ENCODE measurements at regions not wholly inside any gene's neighbourhood (a gene's known extent, or its start where the extent isn't known, plus 50 kb on each side); places are given as distances from the start of the nearest gene placed in this dataset.

GRCh38 chr1:191760016-191760415, 398.2 kb upstream of the RGS18 start:
- TF ChIP-seq POLR2A (IDR thresholded peaks at IDR 0.05; ENCODE audit: low read depth, low read length) (no peak), POLR2AphosphoS5 (IDR thresholded peaks at IDR 0.05; ENCODE audit: low read depth, low read length) (no peak), SPI1 (IDR thresholded peaks at IDR 0.05; ENCODE audit: low read depth, low read length) (no peak), PAX5 (IDR thresholded peaks at IDR 0.05; ENCODE audit: insufficient read depth, low read length, severe bottlenecking) (no peak), TAF1 (IDR thresholded peaks at IDR 0.05; ENCODE audit: low read depth, low read length) (no peak), POU2F2 (IDR thresholded peaks at IDR 0.05; ENCODE audit: low read depth, low read length) (no peak)

Data from GM12891 (cell line).